K562 (cell line): ENCODE measurements at regions not wholly inside any gene's neighbourhood (a gene's known extent, or its start where the extent isn't known, plus 50 kb on each side); places are given as distances from the start of the nearest gene placed in this dataset.

ENCODE experiments used
- ETV6 ChIP-seq, 3 experiments: fragments of 150-350 bp in 1 of 3; sonication (generic) in 1 of 3; formaldehyde crosslinking in 1 of 3; IDR thresholded peaks; 2 replicates each; pipeline versions ENCODE4 v1.6.1 to v1.8.0; 2014 to 2022; ENCODE audit warnings: borderline replicate concordance in 2 of 3, low read depth in 2 of 3, antibody characterized with exemption in 1 of 3, low read length in 1 of 3, mild to moderate bottlenecking in 1 of 3, missing genetic modification reagents in 1 of 3
- HNRNPLL ChIP-seq: fragments of 200-400 bp; formaldehyde crosslinking; IDR thresholded peaks from 2 replicates; pipeline ENCODE4 v1.6.1; 2017; ENCODE audit warnings: low read length, low read depth, mild to moderate bottlenecking; ENCODE audit not compliant: poor library complexity, severe bottlenecking
- PHF8 ChIP-seq: fragments of 200-600 bp; sonication (generic); IDR thresholded peaks from 2 replicates; pipeline ENCODE4 v1.6.1; 2012; ENCODE audit warnings: mixed run types, mild to moderate bottlenecking, inconsistent platforms, low read length, moderate library complexity, borderline replicate concordance
- POLR2H ChIP-seq: IDR thresholded peaks from 2 replicates; pipeline ENCODE4 v1.6.1; 2016; ENCODE audit warnings: missing genetic modification characterization, low read depth, mild to moderate bottlenecking, control low read depth, missing compliant biosample characterization, moderate library complexity
- RBM34 ChIP-seq: fragments of 200-400 bp; formaldehyde crosslinking; IDR thresholded peaks from 2 replicates; pipeline ENCODE4 v1.6.1; 2018; ENCODE audit warnings: low read length, borderline replicate concordance; ENCODE audit not compliant: insufficient read depth
- STAT5A ChIP-seq: IDR thresholded peaks from 2 replicates; pipeline ENCODE4 v1.6.1; 2012; ENCODE audit warnings: low read length, inconsistent platforms, borderline replicate concordance
- TRIM25 ChIP-seq: fragments of 450-650 bp; IDR thresholded peaks from 2 replicates; pipeline ENCODE4 v1.7.0; 2016; ENCODE audit warnings: borderline replicate concordance
- ZNF76 ChIP-seq: fragments of 250-450 bp; sonication (Bioruptor Pico); IDR thresholded peaks from 2 replicates; pipeline ENCODE4 v1.4.0; 2020; ENCODE audit warnings: mild to moderate bottlenecking, moderate library complexity, borderline replicate concordance

- TF ChIP-seq PHF8 = peak; percentile 29; the same call in 1 of the 2 replicates
- TF ChIP-seq POLR2H = no peak
- TF ChIP-seq HNRNPLL = no peak
- TF ChIP-seq ETV6 (IDR thresholded peaks at IDR 0.05; ENCODE audit: borderline replicate concordance in 1 of 2, low read depth in 2 of 2, low read length in 1 of 2) = no peak
- TF ChIP-seq ETV6 (CRISPR knock-in tag; IDR thresholded peaks at IDR 0.05; ENCODE audit: borderline replicate concordance) = no peak
- TF ChIP-seq STAT5A = peak; percentile 55; the same call in 1 of the 2 replicates
- 0 out of 2 replicates have a peak, but pooled peaks have one; percentile 41 for TF ChIP-seq ZNF76 (CRISPR knock-in tag)
- no peak for TF ChIP-seq TRIM25
- TF ChIP-seq RBM34 = no peak
These were observed 56.3 kb upstream of the SMIM36 start (continued) for GRCh38 chr17:55567240-55568214.
